Stimulated activated CD8-positive, alpha-beta memory T cell treated with anti-CD3 and anti-CD28 coated beads, Interleukin-15, amount 100 ng/mL, for 4 hours (primary cell): ENCODE measurements at regions not wholly inside any gene's neighbourhood (a gene's known extent, or its start where the extent isn't known, plus 50 kb on each side); places are given as distances from the start of the nearest gene placed in this dataset.
"Not testable (repeated sequence)": the region's sequence is repeated elsewhere in the genome, so short reads cannot be mapped to it uniquely, and the experiment has no call there.

Source experiments
- DNase-seq, 2 donors: peaks; one replicate each; pipeline ENCODE4 v3.0.0-alpha.2; 2020; ENCODE audit warnings: low read depth in 2 of 2

DNA sequence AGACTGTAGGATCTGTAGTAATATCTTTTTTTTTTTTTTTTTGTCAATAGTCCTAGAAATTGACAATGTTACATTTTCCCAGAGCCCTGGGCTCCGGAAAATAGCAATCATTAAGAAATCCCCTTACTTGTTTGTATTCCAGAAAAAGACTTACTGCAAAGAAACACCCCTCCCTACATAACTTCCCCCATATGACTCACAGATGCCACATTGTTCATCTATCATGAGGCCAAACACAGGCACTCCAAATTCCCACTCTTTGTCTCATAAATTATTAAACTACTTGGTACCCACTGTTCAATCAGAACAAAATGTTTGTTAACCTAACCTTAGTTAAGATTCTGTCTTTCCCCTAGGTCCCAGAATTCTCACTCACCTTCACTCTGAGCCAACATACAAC lies 53.5 kb downstream of the TEX51 start:
- DNase-seq, result no peak

DNA sequence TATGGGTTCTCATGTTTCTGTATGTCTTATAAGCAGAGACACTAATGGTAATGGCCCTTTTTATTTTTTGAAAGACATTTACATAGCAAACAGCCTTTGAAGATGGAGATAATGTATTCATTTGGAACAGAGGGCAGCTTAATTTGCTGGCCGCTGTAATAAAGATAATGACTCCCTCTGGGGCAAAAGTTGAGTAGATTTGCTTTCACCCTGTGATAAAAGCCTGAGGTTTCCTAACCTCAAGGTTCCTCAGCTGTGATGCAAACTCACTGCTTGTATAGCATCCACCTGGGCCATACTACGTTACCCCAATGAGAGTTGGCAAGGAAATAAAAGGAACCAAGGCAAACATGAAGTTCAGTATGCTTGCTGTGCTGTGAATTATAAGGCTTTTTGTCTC lies 54.8 kb downstream of the TEX51 start:
- no peak for DNase-seq

DNA sequence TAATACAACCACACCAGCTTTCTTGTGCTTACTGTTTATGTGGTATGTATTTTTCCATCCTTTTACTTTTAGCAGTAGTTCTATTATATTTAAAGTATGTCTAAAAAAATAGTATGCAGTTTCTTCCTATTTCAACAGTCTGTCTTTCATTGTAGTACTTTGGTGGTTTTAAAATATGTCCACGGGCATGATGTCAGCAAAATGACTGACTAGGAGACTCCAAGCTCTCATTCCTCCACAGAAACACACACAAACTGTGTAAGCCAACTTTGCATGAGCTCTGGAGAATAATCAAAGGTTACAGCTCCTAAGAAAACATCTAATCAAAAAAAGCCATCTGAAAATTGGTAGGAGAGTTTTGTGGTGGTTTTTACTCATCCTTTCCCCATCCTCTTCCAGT lies 56.1 kb downstream of the TEX51 start:
- no peak for DNase-seq

DNA sequence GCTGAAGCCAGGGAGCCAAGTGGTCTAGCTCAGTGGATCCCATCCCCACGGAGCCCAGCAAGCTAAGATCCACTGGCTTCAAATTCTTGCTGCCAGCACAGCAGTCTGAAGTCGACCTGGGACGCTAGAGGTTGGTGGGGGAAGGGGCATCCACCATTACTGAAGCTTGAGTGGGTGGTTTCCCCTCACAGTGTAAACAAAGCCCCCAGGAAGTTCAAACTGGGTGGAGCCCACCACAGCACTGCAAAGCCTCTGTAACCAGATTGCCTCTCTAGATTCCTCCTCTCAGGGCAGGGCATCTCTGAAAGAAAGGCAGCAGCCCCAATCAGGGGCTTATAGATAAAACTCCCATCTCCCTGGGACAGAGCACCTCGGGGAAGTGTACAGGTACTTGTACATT lies 58.1 kb downstream of the TEX51 start:
- DNase-seq, result not testable (repeated sequence)

DNA sequence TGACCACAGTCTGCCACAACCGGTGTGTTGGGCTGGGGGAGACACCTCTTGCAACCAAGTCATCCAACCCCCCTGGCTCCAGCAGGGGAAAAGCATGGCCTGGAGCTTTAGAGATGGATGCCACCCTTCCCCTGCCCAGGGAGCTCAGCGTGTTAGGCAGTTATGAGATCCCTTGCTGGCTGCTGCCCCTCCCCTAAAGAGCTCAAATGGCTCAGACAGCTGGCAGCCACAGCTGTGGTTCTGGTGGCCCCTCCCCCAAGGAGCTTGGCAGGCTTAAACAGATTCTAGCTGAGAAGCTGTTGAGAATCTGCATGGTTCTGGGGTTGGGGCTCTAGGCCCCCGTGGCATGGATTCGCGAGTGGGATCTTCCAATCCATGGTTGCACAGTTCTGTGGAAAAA lies 64.7 kb downstream of the TEX51 start:
- no peak for DNase-seq

DNA sequence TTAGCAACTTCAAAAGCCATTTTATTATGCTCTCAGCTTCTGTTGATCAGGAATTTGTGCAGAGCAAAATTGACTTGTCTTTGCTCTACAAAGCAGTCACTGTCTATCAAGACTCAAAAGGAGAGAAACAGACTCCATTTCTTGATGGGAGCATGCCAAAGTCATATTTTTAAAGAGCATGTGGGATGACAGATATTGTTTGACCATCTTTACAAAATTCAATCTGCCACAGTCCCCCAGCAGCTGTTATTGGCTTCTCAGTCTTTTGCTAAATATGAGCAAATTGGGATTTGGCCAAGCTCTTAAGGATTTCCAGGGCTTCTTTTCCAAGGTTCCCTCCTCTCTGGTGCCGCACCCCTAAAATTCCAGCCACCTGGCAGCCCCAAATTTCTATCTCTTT lies 67.9 kb downstream of the TEX51 start:
- no peak for DNase-seq

DNA sequence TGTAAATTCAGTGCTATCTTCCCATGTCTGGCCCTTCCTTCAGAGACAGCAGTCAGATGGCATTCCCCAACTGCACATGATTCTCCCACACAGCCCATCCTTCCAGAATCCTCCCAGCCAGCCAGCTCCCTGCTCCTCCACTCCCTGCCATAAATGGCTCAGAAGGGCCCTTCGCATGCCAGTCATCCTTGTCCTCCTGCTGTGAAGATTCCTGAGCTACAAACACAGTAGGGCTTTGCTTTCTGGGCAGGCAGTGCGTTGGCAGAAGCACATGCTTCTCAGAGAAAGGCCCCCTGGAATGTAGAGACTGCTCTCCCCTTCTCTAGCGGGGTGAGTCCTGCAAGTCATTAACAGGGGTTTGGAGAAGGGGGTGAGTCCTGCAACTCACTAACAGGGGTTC lies 71.9 kb downstream of the TEX51 start:
- DNase-seq, result no peak

DNA sequence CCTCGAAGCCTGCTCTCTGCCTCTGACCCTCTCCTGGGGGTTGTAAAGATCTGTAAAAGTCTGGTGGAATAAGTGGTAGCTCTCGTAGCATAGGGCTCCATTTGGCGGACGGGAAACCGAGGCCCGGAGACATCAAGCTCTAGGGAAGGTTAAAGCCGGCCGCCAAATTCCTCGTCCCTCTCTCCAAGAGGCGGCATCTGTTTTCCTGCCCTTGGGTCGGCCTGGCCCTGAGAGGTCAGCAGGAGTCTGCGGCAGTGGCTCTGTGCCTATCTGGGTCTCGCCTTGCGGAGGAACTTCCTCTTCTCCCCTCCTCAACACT lies 72.4 kb downstream of the TEX51 start:
- DNase-seq, result no peak

DNA sequence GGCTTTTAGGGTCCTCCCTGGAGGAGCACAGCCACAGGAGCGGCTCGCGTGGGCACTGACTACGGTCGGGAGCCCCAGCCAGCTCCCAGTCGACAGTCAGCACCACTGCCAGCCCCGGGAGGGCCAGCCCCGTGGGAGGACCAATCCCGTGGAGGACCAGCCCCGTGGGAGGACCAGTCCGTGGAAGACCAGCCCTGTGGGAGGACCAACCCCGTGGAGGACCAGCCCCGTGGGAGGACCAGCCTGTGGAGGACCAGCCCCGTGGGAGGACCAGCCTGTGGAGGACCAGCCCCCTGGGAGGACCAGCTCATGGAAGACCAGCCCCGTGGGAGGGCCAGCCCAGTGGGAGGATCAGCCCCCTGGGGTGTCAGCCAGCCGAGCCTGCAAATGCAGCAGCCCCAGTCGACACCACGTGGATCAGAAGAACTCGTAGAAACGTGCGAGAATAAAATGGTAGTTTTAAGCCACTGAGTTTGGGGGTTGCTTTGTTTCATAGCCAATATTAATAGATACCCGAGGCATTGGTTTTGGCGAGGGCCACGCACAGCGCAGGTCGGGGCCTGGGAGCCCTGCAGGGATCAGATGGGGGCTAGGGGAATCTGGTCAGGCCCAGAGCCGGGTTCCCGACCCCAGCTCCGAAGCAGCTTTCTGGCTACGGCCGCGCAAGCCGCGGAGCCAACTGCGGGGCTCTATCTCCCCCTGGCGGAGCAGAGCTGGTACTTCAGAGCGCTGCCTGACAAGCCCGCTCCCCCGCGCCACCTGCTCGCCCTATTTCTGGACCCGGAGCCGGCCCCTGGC lies 73.0 kb downstream of the TEX51 start:
- DNase-seq, result peak; percentile 22 to 29

DNA sequence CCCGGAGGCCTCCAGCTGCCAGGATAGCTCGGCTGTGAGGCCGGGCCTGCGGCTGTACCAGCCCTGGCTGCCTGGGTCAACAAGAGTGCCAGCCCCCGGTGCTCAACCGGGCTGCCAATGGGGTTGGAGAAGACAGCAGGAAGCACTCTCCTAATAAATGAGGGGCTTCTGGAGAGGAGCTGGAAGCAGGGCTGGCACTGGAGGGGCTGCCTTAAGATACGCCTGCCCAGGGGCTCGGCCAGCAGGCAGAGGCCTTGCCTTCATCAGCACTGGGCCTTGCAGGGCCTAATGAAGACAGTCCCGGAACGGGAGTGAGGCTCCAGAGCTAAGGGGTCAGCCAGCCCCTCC lies 73.6 kb downstream of the TEX51 start:
- DNase-seq, result no peak

DNA sequence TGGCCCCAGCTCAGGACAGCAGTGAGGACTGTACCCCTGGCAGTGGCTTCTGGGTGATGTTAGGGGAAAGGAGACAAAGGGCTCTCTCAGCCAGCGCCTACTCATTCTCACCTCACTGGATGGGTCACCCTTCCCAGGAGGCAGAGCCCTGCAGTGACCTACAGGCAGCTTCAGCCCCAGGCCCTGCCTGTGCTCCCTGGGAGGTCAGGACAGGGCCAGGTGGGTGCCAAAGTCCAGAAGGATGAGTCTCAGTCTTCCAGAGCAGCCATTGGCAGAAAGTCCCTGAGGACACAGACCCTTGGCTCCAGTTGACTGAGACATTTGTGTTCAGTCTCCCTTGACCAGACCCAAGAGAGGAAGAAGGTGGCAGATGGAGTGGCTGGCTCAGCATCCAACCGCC lies 75.1 kb downstream of the TEX51 start:
- no peak for DNase-seq

DNA sequence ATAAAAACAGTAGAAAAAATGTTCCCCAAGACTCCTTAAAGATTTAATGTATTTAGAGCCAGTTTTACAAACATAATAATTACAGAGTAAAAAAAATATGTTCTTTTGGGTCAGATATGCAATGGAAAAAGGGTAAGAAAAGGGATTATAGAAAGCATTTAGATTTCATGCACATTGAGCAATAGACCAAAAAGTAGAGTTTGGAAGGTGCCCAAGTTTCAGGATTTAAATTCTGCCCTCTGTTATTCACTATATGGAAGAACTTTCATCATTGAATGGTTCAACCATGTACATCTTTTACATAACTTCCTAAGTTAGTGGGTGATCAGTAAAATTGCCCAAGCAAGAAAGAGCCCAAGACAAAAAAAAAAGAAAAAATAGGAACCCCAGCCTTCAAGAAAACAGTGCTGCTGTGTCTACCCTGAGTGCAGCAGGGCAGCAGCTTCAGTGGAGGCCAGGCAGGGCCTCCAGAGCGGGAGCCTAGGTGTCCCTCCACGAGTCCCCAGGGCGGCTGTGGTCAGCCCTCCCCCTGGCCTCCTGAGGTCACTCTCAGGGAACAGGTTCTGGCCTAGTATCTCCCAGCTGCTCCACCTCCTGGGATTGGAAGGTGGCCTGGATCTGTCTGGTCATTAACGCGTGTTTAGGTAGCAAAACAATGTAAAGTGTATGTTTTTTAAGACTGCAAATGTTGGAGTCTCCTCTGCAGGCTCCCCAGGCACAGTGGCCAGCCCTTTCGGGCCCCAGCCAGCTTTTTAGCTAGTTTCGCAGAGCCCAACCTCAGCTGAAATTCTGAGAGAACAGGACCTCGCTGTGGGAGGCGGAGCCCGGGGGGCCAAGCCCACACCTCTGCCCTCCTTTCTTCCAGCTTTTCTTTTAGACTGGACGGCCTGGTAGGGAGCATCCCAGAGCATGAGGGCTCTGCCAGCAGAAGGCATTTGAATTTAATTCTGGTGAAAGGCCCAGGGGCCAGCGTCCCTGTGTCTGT lies 77.3 kb downstream of the TEX51 start:
- DNase-seq, result no peak

DNA sequence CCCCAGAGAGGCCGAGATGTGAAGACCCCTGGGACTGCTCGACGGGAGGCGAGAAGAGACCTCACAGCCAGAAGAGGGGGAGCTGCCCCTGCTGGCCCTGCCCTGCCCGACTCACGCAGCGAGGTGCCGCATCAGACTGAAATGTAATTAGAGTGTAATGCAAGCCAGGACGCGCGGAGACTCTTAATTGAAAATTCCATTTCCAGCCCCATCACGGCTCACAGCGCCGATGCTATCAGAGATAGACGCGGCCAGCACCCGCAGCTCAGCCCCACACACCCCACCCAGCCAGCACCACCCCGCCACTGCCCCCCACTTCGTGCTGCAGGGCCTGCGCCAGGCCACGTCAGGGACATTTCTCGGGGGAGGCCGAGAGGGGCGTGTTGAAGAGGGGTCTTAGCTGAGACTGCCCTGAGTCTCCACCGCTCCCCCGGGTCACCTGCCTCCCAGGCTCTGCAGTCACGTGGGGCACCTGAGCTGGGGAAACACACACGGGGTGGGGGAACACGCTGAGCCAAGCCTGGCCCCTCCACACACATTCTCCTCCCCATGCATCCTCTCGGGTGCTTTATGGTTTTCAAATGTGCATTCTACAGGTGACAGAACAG lies 78.1 kb downstream of the TEX51 start:
- no peak for DNase-seq

DNA sequence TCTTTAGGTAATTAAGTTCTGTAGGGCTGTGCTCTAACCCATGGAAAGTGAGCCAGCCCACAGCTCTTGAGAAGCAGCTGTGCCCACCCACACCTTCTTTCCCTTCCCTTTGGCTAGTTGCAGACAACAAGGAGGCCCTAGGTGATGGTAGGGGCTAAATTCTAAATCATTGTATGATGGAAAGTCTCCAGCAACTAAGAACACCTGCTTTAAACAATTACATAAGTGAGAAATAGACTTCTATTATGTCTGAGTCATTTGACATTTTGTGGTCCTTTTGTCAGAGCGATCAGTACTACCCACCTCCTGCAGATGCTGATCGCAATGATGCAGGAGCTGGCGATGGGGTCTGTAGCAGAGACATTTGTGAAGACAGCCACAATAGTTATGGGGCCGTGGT lies 79.6 kb downstream of the TEX51 start:
- no peak for DNase-seq

DNA sequence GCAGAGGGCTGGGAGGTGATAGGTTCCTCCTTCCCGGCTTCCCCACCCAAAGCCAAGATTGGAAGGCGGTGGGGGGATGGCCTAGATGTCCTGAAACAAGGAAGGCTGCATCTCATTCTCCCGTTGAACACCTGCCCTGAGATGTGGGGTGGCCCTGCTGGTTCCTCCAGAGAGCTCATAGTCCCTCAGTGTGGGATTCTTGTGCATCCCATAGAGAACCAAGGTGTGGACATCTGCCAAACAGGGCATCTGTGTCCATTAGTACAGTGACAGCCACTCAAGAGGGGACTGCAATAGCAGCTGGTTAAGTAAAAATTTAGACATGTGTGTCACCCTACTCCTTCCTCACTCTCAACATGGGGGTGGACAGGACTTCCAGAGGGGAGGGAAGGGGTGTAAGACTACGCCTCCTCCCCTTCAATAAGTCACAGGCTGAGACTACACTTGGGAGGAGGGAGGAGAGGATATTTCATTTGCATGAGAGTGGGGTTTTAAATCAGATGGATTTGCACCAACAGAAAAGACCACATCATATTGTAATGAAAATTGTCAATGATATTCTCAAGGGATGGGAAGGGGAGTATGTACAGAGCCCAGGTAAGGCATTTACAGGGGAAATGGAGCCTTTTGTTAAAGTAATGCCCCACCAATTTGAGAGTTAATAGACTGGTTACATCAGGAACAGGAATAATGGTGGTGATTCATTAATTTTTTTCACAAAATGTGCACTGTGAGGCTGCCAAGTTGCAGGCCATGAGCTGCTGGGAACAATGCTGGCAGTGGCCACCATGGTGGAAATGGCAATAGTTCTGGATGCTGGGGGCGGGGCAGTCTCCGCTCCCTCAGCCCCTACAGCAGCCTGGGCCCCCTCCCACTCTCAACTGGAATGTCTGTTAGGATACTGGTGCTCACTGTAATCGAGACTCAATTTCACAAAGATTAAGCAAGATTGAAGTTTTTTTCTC lies 80.6 kb downstream of the TEX51 start:
- no peak for DNase-seq

DNA sequence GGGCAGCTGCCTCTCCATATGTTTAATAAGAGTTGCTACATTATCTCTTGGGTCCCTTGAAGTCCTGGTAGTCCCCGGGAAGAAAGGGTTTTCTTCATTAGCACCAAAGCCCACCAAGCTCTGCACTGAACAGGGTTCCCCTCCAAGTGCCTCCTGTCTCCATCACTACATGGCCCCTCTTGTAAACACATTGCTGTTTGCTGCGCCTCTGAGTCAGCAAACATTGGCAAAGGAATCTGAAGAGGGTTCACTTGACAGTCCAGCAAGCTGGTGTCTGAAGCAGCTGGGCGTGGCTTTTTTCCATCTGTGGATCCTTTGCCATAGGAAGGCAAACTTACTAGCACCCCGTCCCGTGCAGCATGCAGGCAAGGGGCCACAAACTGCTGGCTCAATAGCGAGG lies 82.8 kb downstream of the TEX51 start:
- DNase-seq, result no peak

DNA sequence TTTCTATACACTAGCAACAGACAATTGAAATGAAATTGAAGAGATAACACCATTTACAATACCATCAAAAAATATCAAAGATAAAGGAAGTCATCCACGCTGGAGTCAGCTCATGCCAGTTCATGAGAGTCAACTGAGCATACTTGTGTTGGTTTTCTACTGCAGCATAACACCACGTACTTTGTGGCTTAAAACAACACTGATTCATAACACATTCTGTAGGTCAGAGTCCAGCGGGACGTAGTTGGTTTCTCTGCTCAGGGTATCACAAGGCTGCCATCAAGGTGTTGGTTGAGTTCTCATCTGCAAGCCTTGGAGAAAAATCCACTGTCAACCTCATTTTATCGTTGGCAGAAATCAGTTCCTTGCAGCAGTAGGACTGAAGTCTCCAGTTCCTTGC lies 84.2 kb downstream of the TEX51 start:
- DNase-seq, result no peak

DNA sequence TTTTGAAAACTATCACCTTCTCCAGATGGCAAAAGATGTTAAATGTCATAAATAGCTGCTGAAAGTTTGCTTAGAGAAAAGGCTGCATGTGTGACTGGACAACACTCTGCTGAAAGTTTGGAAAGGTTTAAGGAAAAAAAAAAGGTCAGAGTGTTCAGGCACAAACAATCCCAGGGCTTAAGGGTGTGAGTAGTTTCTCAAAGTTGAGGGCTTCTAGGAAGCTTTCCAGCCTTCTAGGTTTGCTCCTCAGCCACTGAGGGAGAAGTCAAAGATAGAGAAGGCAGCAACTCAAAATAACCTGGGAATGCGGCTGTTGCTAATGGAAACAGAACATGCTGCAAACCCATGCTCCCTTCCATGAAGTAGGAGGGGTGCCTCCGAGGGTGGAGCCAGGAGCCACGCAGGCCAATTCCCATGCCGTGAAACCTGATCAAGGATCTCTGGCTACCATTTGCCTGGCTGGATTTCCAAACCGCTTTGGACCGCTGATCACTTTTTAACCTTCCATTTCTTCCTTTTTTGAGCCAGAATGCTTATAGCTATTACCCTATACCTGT lies 88.0 kb downstream of the TEX51 start:
- DNase-seq, result no peak

DNA sequence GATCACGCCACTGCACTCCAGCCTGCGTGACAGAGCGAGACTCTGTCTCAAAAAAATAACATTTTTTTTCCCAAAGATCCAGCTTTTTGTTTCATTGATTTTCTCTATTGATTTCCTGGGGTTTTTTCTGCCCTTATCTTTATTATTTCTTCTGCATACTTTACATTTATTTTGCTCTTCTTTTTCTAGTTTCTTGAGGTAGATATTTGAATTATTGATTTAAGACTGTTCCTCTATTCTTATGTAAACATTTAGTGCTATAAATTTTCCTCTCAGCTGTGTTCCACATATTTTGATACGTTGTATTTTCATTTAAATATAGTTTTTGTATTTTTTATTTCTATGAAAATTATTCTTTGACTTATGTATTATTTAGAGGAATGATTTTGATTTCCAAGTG lies 89.8 kb downstream of the TEX51 start:
- no peak for DNase-seq

DNA sequence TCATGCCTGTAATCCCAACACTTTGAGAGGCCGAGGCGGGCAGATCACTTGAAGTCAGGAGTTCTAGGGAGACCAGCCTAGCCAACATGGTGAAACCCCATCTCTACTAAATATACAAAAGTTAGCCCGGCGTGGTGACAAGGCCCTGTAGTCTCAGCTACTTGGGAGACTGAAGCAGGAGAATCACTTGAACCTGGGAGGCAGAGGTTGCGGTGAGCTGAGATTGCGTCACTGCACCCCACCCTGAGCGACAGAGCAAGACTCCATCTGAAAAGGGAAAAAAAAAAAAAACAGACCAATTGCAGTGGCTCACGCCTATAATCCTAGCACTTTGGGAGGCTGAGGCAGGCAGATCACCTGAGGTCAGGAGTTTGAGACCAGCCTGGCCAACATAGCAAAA lies 90.4 kb downstream of the TEX51 start:
- DNase-seq, result not testable (repeated sequence)

DNA sequence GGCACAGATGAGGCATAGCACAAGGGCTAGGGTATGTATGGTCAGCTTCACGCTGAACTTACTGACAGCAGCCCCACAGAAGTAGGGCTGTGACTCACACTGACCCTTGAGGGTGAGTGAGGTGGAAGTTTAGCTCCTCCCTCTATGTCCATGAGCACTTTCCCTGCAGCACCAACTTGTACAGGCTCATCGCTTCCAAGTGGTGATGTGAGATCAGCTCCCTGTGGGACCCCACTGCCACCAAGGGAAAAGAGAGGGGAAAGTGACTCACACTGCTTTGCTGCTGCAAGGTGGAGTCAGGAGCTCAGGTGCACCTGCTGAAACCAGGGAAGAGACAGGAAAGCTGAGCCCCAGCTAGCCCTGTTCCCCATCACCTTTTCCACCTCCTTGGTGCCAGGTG lies 91.5 kb downstream of the TEX51 start:
- DNase-seq, result no peak
